Gastrocnemius medialis (tissue), 4 donors: ENCODE measurements at regions not wholly inside any gene's neighbourhood (a gene's known extent, or its start where the extent isn't known, plus 50 kb on each side); places are given as distances from the start of the nearest gene placed in this dataset.

Source experiments
- ATAC-seq, 2 donors: fragments of 150-250 bp; one replicate each; pipeline ENCODE4 v1.9.1; 2016
- DNase-seq, 2 donors: peaks; one replicate each; pipeline ENCODE4 v3.0.0-alpha.2; 2019
- H3K27ac ChIP-seq, 4 donors: fragments of 200-600 bp; sonication (generic); 1 replicate in 1 of 4; 2 replicates in 3 of 4; pipeline ENCODE4 v1.5.1; 2016 to 2018; ENCODE audit warnings: mild to moderate bottlenecking in 2 of 4, moderate library complexity in 1 of 4
- H3K27me3 ChIP-seq, 3 donors: fragments of 200-600 bp; sonication (generic) in 2 of 3; 1 replicate in 1 of 3; 2 replicates in 2 of 3; pipeline versions ENCODE4 v1.5.1 to v1.6.0; 2016 to 2019; ENCODE audit warnings: mild to moderate bottlenecking in 1 of 3, moderate library complexity in 1 of 3
- H3K36me3 ChIP-seq, 2 donors: fragments of 200-600 bp; sonication (generic) in 1 of 2; one replicate each; pipeline ENCODE4 v1.5.1; 2017 to 2018
- H3K4me1 ChIP-seq, 2 donors: fragments of 200-600 bp; sonication (generic) in 1 of 2; one replicate each; pipeline ENCODE4 v1.5.1; 2016 to 2017; ENCODE audit warnings: mild to moderate bottlenecking in 2 of 2
- H3K4me3 ChIP-seq, 4 donors: fragments of 200-600 bp; sonication (generic) in 3 of 4; 1 replicate in 1 of 4; 2 replicates in 3 of 4; pipeline ENCODE4 v1.5.1; 2016 to 2019; ENCODE audit warnings: mild to moderate bottlenecking in 2 of 4
- H3K9me3 ChIP-seq, 3 donors: fragments of 200-600 bp; sonication (generic) in 2 of 3; 1 replicate in 1 of 3; 2 replicates in 2 of 3; pipeline ENCODE4 v1.5.1; 2016 to 2019
- CTCF ChIP-seq, 5 experiments: fragments of 450-650 bp in 3 of 5; fragments of 200-600 bp in 2 of 5; sonication (generic) in 2 of 5; IDR thresholded peaks in 4 of 5; conservative IDR thresholded peaks in 1 of 5; 1 replicate in 4 of 5; 2 replicates in 1 of 5; pipeline ENCODE4 v1.5.1; 2016 to 2019; ENCODE audit warnings: antibody characterized with exemption in 5 of 5, mild to moderate bottlenecking in 3 of 5, moderate library complexity in 3 of 5
- POLR2A ChIP-seq, 2 donors: fragments of 450-650 bp; IDR thresholded peaks; one replicate each; pipeline ENCODE4 v1.6.1; 2017; ENCODE audit warnings: antibody characterized with exemption in 2 of 2, mild to moderate bottlenecking in 2 of 2, moderate library complexity in 2 of 2
- in situ Hi-C, 4 donors: fragments of 200-750 bp; cut with MboI; loops; one replicate each; pipeline versions ENCODE4 v1.15.0 to v1.8.0; 2017; ENCODE audit warnings: low sequenced_read_pairs in 4 of 4
- intact Hi-C: fragments of 100-400 bp; cut with DNase I; formaldehyde crosslinking; loops from one replicate; pipeline ENCODE4 v1.15.1; 2023; ENCODE audit warnings: low total_unique reads

- ATAC-seq (peak in 1 of 2 donors; percentile 32), DNase-seq (no peak)
- Histone ChIP-seq H3K4me1 (peaks cover 0 to 5% of the 10 kb centered on the region in 2 donors), H3K27ac (no peak overlapping the region), H3K27me3 (no peaks in the 10 kb centered on the region), H3K36me3 (no peaks in the 10 kb centered on the region), H3K9me3 (no peaks in the 10 kb centered on the region), H3K4me3 (no peak overlapping the region)
- in situ Hi-C loops (loop anchor here in 1 of 4 donors (10.0 kb wide), 1 partner anchor 262 kb away; no protein-coding TSS in a partner anchor), intact Hi-C loops (no loop called here)
- TF ChIP-seq CTCF (IDR thresholded peaks at IDR 0.05 in 4 of 5, conservative IDR thresholded peaks at IDR 0.05 in 1 of 5) (no peak), POLR2A (IDR thresholded peaks at IDR 0.05) (no peak)
Measured at GRCh38 chr10:47053081-47053798, 142.0 kb downstream of the PTPN20 start.

DNA sequence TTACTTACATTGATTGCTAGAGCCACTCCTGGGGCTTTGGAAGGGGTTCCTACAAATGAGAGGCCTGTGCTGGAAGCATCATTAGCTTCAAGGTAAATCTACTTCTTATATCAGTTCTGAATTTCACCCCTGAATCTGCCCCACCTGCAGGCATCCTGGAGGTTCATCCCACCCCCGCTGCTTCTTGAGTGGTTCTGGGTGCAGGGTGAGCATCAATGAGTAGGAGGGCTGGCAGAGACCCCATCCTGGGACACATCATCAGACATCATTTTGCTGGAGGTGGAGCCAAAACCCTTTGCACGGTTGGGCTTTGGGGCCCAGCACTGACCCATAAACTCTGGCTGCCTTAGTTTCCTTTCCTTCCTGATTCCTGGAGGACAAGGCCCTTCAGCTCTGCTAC is 143.7 kb downstream of the PTPN20 start:
- ATAC-seq (no peak), DNase-seq (no peak)
- H3K9me3 ChIP-seq = no peaks in the 10 kb centered on the region
- intact Hi-C loops (no loop called here), in situ Hi-C loops (loop anchor here in 1 of 4 donors (10.0 kb wide), 1 partner anchor 260 kb away; no protein-coding TSS in a partner anchor)
- H3K4me3 ChIP-seq = no peak overlapping the region
- H3K27me3 ChIP-seq = no peaks in the 10 kb centered on the region
- no peak for TF ChIP-seq CTCF (IDR thresholded peaks at IDR 0.05 in 4 of 5, conservative IDR thresholded peaks at IDR 0.05 in 1 of 5)
- no peak for TF ChIP-seq POLR2A (IDR thresholded peaks at IDR 0.05)
- no peak overlapping the region for H3K27ac ChIP-seq
- H3K36me3 ChIP-seq = no peaks in the 10 kb centered on the region
- peaks cover 11 to 13% of the 10 kb centered on the region in 2 donors for H3K4me1 ChIP-seq

DNA sequence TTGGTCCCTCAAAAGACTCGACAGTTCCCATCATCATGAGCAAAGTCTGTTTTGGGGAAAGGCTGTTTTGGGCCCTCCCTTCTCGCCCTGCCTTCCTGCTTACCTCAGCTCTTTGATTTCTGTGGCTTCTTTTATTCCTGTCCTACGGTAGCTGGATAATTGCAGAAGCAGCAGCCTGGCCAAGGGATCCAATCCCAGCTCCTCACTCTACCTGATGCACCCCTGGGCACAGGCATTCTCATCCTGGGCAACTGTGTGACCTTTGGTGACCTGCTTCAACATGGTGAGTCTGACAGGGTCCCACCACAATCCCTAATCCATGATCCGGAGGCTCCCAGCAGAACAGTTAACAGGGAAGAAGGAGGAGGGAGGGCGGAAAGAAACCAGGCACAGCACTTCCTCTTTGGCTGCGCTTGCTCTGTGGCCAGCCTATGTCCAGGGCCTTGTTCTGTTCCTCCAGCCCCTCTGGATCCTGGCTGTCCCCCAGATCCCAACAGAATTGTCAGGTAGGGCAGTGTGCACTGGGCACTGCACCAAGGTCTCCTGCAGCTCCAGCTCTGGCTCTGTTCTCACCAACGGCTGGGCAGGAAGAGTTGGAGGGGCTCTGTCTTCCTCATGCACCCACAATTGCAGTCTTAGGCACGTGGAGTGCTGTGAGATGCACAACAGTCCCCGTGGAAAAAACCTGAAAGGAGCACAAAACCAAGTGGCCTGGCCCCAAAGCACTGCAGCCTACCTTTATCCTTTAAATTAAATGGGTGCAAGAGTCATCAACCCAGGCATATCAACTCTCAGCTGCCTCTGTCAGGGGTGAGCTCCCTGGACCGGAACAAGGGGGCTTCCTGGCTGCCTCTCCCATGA is 144.4 kb downstream of the PTPN20 start:
- Histone ChIP-seq H3K27me3 (no peaks in the 10 kb centered on the region), H3K27ac (no peak overlapping the region), H3K36me3 (no peaks in the 10 kb centered on the region), H3K4me3 (no peak overlapping the region), H3K4me1 (peaks cover 12 to 13% of the 10 kb centered on the region in 2 donors), H3K9me3 (no peaks in the 10 kb centered on the region)
- intact Hi-C loops = no loop called here
- ATAC-seq = no peak
- TF ChIP-seq POLR2A (IDR thresholded peaks at IDR 0.05) = no peak
- TF ChIP-seq CTCF (IDR thresholded peaks at IDR 0.05 in 4 of 5, conservative IDR thresholded peaks at IDR 0.05 in 1 of 5) = no peak
- DNase-seq = no peak
- in situ Hi-C loops = loop anchor here in 1 of 4 donors (10.0 kb wide), 1 partner anchor 259 kb away; no protein-coding TSS in a partner anchor

DNA sequence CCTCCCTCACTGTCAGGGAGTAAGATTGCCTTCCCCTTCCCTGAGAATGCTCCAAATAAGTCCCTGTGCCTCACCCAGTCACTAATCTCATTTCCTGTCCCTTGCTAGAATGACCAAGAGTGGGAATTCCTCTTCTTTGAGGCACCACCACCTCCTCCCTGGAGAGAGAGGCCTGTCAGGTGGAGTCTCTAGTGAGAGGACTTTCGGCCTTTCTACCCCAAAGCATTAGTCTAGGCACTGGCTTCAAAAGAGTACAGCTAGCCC is 145.0 kb downstream of the PTPN20 start:
- ATAC-seq (no peak), DNase-seq (no peak)
- Histone ChIP-seq H3K4me1 (peaks cover 12 to 13% of the 10 kb centered on the region in 2 donors), H3K9me3 (no peaks in the 10 kb centered on the region), H3K27ac (no peak overlapping the region), H3K4me3 (no peak overlapping the region), H3K36me3 (no peaks in the 10 kb centered on the region), H3K27me3 (no peaks in the 10 kb centered on the region)
- intact Hi-C loops (no loop called here), in situ Hi-C loops (loop anchor here in 1 of 4 donors (10.0 kb wide), 1 partner anchor 259 kb away; no protein-coding TSS in a partner anchor)
- TF ChIP-seq CTCF (IDR thresholded peaks at IDR 0.05 in 4 of 5, conservative IDR thresholded peaks at IDR 0.05 in 1 of 5) = no peak
- no peak for TF ChIP-seq POLR2A (IDR thresholded peaks at IDR 0.05)
